PFSK-1 (cell line): ENCODE measurements at regions not wholly inside any gene's neighbourhood (a gene's known extent, or its start where the extent isn't known, plus 50 kb on each side); places are given as distances from the start of the nearest gene placed in this dataset.

Source experiments
- POLR2AphosphoS5 ChIP-seq: IDR thresholded peaks from 2 replicates; pipeline ENCODE4 v1.6.1; 2012; ENCODE audit warnings: low read depth, mild to moderate bottlenecking, control low read depth, low read length, moderate library complexity
- SIN3A ChIP-seq: IDR thresholded peaks from 2 replicates; pipeline ENCODE4 v1.6.1; 2012; ENCODE audit warnings: mild to moderate bottlenecking, low read length, moderate library complexity, borderline replicate concordance; ENCODE audit not compliant: insufficient read depth
- TAF1 ChIP-seq: IDR thresholded peaks from 2 replicates; pipeline ENCODE4 v1.6.1; 2012; ENCODE audit warnings: low read length, control low read depth, borderline replicate concordance; ENCODE audit not compliant: insufficient read depth
- TF ChIP-seq, protein P1 (sequence below), 2 experiments: IDR thresholded peaks; 2 replicates each; pipeline versions ENCODE4 v1.6.1 to v1.8.0; 2011 to 2012; ENCODE audit warnings: low read depth in 2 of 2, low read length in 2 of 2, control low read depth in 1 of 2, inconsistent platforms in 1 of 2, mild to moderate bottlenecking in 1 of 2, moderate library complexity in 1 of 2; ENCODE audit not compliant: insufficient read depth in 1 of 2

GRCh38 chrX:39059866-39060265 is 258.6 kb downstream of the MID1IP1 start:
- TF ChIP-seq, protein P1, sequence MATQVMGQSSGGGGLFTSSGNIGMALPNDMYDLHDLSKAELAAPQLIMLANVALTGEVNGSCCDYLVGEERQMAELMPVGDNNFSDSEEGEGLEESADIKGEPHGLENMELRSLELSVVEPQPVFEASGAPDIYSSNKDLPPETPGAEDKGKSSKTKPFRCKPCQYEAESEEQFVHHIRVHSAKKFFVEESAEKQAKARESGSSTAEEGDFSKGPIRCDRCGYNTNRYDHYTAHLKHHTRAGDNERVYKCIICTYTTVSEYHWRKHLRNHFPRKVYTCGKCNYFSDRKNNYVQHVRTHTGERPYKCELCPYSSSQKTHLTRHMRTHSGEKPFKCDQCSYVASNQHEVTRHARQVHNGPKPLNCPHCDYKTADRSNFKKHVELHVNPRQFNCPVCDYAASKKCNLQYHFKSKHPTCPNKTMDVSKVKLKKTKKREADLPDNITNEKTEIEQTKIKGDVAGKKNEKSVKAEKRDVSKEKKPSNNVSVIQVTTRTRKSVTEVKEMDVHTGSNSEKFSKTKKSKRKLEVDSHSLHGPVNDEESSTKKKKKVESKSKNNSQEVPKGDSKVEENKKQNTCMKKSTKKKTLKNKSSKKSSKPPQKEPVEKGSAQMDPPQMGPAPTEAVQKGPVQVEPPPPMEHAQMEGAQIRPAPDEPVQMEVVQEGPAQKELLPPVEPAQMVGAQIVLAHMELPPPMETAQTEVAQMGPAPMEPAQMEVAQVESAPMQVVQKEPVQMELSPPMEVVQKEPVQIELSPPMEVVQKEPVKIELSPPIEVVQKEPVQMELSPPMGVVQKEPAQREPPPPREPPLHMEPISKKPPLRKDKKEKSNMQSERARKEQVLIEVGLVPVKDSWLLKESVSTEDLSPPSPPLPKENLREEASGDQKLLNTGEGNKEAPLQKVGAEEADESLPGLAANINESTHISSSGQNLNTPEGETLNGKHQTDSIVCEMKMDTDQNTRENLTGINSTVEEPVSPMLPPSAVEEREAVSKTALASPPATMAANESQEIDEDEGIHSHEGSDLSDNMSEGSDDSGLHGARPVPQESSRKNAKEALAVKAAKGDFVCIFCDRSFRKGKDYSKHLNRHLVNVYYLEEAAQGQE (IDR thresholded peaks at IDR 0.05; ENCODE audit: insufficient read depth in 1 of 2, low read depth in 2 of 2, low read length in 2 of 2) = no peak
- TF ChIP-seq TAF1 (no peak), SIN3A (no peak), POLR2AphosphoS5 (no peak)
